ENCODE measurements at regions not wholly inside any gene's neighbourhood (a gene's known extent, or its start where the extent isn't known, plus 50 kb on each side); places are given as distances from the start of the nearest gene placed in this dataset.

DNA sequence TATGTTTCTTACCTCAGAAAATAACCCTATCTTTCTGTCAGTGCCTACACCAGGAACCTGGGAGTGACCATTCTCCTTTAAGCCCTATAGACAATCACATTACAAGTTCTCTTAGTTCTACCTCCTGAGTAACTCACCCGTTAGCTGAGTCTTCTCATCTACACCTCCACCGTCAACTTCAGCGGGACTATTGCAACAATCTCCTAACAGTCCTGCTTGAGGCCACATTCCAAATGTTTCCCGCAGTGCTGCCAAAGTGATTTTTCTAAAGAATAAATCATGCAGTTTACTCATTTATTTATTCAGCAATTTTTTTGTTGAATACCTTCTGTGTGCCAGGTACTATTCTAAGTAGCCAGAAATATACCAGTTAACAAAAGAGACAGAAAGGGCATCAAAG, 285.0 kb upstream of the GRIP1 start:
- in situ Hi-C loops (cut with MboI; ENCODE audit: low pct_ligation_motif_present in 1 of 4, low pct_unique_long_range_greater_than_20kb in 1 of 4, low sequenced_read_pairs in 3 of 4), result no loop called here
- Histone ChIP-seq H3K9me3 (no peaks in the 10 kb centered on the region), H3K36me3 (no peaks in the 10 kb centered on the region), H3K27ac (no peak overlapping the region), H3K4me3 (no peak overlapping the region), H3K27me3 (no peaks in the 10 kb centered on the region), H3K4me1 (peaks cover 0 to 16% (median 0%) of the 10 kb centered on the region in 4 donors)
- intact Hi-C loops (cut with DNase I; ENCODE audit: low total_unique reads), result no loop called here
- no peak for TF ChIP-seq EP300 (IDR thresholded peaks at IDR 0.05; ENCODE audit: low read depth)
- no peak for TF ChIP-seq POLR2AphosphoS5 (IDR thresholded peaks at IDR 0.05)
- TF ChIP-seq, protein P1, sequence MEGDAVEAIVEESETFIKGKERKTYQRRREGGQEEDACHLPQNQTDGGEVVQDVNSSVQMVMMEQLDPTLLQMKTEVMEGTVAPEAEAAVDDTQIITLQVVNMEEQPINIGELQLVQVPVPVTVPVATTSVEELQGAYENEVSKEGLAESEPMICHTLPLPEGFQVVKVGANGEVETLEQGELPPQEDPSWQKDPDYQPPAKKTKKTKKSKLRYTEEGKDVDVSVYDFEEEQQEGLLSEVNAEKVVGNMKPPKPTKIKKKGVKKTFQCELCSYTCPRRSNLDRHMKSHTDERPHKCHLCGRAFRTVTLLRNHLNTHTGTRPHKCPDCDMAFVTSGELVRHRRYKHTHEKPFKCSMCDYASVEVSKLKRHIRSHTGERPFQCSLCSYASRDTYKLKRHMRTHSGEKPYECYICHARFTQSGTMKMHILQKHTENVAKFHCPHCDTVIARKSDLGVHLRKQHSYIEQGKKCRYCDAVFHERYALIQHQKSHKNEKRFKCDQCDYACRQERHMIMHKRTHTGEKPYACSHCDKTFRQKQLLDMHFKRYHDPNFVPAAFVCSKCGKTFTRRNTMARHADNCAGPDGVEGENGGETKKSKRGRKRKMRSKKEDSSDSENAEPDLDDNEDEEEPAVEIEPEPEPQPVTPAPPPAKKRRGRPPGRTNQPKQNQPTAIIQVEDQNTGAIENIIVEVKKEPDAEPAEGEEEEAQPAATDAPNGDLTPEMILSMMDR (IDR thresholded peaks at IDR 0.05), result no peak
- no peak for TF ChIP-seq POLR2A (IDR thresholded peaks at IDR 0.05)
- 92 to 94% methylated on average over 4 of the region's 4 CpGs for WGBS, 2 donors (ENCODE audit: low coverage in 1 of 2)
- DNase-seq, result no peak

DNA sequence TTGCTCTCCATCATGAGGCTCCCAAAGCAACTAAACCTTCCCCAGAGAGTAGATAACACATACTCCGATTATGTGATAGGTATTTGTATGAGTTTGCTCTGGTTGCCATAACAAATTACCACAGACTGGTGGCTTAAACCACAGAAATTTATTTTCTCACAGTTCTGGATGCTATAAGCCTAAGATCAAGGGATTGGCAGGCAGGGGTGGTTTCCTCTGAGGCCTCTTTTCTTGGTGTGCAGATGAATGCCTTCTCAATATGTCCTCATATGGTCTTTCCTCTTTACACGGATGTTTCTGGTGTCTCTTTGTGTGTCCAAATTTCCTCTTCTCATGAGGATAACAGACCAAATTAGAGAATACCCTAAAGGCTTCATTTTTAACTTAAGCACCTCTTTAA, 285.8 kb upstream of the GRIP1 start:
- Histone ChIP-seq H3K4me3 (no peak overlapping the region), H3K4me1 (peaks cover 0 to 16% (median 0%) of the 10 kb centered on the region in 4 donors), H3K27me3 (no peaks in the 10 kb centered on the region), H3K27ac (no peak overlapping the region), H3K36me3 (no peaks in the 10 kb centered on the region), H3K9me3 (no peaks in the 10 kb centered on the region)
- in situ Hi-C loops (cut with MboI; ENCODE audit: low pct_ligation_motif_present in 1 of 4, low pct_unique_long_range_greater_than_20kb in 1 of 4, low sequenced_read_pairs in 3 of 4), result no loop called here
- DNase-seq, result no peak
- no peak for TF ChIP-seq POLR2AphosphoS5 (IDR thresholded peaks at IDR 0.05)
- intact Hi-C loops (cut with DNase I; ENCODE audit: low total_unique reads), result no loop called here
- 50 to 58% methylated on average over 2 of the region's 2 CpGs for WGBS, 2 donors (ENCODE audit: low coverage in 1 of 2)

DNA sequence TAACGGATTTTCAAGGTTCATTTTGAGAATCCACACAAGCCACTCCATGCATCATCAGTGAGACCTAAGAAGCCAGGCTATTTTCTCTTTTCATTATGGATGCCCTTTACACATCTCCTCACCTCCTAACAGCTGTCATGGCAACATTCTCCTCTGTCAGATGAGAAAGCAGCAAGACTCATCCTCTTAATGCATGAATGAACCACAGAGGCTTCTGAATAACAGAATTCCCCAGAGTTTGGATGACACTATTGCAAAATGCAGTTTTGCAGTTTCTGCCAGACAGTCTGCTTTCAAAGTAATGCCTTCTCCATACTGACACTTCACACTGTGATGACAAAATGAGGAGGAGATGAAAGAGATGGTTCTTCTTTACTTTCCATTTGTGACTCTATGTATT, 286.7 kb upstream of the GRIP1 start:
- in situ Hi-C loops (cut with MboI; ENCODE audit: low pct_ligation_motif_present in 1 of 4, low pct_unique_long_range_greater_than_20kb in 1 of 4, low sequenced_read_pairs in 3 of 4) (no loop called here), intact Hi-C loops (cut with DNase I; ENCODE audit: low total_unique reads) (loop anchor here (1.0 kb wide), 1 partner anchor 16 kb away; no protein-coding TSS in a partner anchor)
- WGBS, 2 donors (ENCODE audit: low coverage in 1 of 2), result 81 to 86% methylated on average over 1 of the region's 1 CpG
- DNase-seq, result no peak
- TF ChIP-seq POLR2AphosphoS5 (IDR thresholded peaks at IDR 0.05) (no peak), POLR2A (IDR thresholded peaks at IDR 0.05) (no peak), EP300 (IDR thresholded peaks at IDR 0.05; ENCODE audit: low read depth) (no peak)
- TF ChIP-seq, protein P1 (IDR thresholded peaks at IDR 0.05), result no peak
- H3K9me3 ChIP-seq, result no peaks in the 10 kb centered on the region
- no peaks in the 10 kb centered on the region for H3K27me3 ChIP-seq
- H3K27ac ChIP-seq, result no peak overlapping the region
- H3K36me3 ChIP-seq, result no peaks in the 10 kb centered on the region
- no peak overlapping the region for H3K4me3 ChIP-seq
- peaks cover 0 to 13% (median 0%) of the 10 kb centered on the region in 4 donors for H3K4me1 ChIP-seq

DNA sequence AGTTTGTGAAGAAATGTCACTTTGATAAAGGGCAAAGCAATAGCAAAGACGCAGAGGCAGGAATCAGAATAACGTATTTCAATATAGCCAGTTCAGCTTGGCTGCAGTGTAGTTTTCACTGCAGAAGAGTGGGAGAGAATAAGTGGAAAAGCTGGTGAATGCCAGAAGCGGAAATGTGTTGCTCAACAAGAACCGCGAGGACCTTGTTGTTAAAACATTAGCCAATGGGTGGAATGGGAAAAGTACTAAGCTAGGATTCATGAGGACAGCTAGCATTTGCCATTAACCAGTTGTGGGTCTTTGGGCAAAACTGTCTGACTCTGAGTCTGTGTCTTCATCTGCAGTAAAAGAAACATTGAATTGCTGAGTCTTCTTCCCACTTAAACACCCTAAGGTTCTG, 292.9 kb upstream of the GRIP1 start:
- Histone ChIP-seq H3K36me3 (no peaks in the 10 kb centered on the region), H3K4me1 (no peaks in the 10 kb centered on the region), H3K4me3 (no peak overlapping the region), H3K27ac (no peak overlapping the region), H3K9me3 (no peaks in the 10 kb centered on the region), H3K27me3 (no peaks in the 10 kb centered on the region)
- in situ Hi-C loops (cut with MboI; ENCODE audit: low pct_ligation_motif_present in 1 of 4, low pct_unique_long_range_greater_than_20kb in 1 of 4, low sequenced_read_pairs in 3 of 4), result no loop called here
- TF ChIP-seq EP300 (IDR thresholded peaks at IDR 0.05; ENCODE audit: low read depth) (no peak), POLR2AphosphoS5 (IDR thresholded peaks at IDR 0.05) (no peak), POLR2A (IDR thresholded peaks at IDR 0.05) (no peak)
- TF ChIP-seq, protein P1 (IDR thresholded peaks at IDR 0.05), result no peak
- no peak for DNase-seq
- intact Hi-C loops (cut with DNase I; ENCODE audit: low total_unique reads), result no loop called here
- 83 to 84% methylated on average over 5 of the region's 5 CpGs for WGBS, 2 donors (ENCODE audit: low coverage in 1 of 2)

DNA sequence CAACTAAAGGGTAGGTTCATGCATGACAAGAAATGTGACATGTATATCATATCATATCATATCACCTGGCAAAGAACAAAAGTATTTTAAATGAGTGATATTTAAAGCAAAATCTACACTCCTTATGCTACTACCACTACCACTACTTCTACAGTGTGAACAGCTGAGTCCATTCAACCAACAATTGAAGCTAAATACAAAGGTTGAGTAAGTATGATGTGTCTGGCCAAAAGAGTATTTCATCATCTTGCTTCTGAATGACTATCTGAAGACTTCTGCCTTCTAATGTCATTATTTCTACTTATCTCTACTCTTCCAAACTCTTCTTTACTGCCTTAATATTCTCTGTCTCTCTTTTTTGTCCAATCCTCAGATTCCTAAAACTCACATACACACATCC, 292.6 kb upstream of the CAND1 start:
- in situ Hi-C loops (cut with MboI; ENCODE audit: low pct_ligation_motif_present in 1 of 4, low pct_unique_long_range_greater_than_20kb in 1 of 4, low sequenced_read_pairs in 3 of 4), result no loop called here
- Histone ChIP-seq H3K27ac (no peak overlapping the region), H3K9me3 (no peaks in the 10 kb centered on the region), H3K4me3 (no peak overlapping the region), H3K27me3 (no peaks in the 10 kb centered on the region), H3K4me1 (no peaks in the 10 kb centered on the region), H3K36me3 (no peaks in the 10 kb centered on the region)
- DNase-seq, result no peak
- TF ChIP-seq, protein P1 (IDR thresholded peaks at IDR 0.05), result no peak
- TF ChIP-seq POLR2A (IDR thresholded peaks at IDR 0.05), result no peak
- no peak for TF ChIP-seq EP300 (IDR thresholded peaks at IDR 0.05; ENCODE audit: low read depth)
- no peak for TF ChIP-seq POLR2AphosphoS5 (IDR thresholded peaks at IDR 0.05)
- intact Hi-C loops (cut with DNase I; ENCODE audit: low total_unique reads), result no loop called here

Measured in transverse colon (tissue), 4 donors.